GM18499 (cell line): ENCODE measurements at regions not wholly inside any gene's neighbourhood (a gene's known extent, or its start where the extent isn't known, plus 50 kb on each side); places are given as distances from the start of the nearest gene placed in this dataset.

ENCODE experiments used
- ATAC-seq: cut with Tn5 transposase; IDR thresholded peaks from one replicate; pipeline ENCODE4 v1.9.1; 2021; ENCODE audit warnings: moderate number of reproducible peaks; ENCODE audit not compliant: insufficient read depth, unreplicated experiment

DNA sequence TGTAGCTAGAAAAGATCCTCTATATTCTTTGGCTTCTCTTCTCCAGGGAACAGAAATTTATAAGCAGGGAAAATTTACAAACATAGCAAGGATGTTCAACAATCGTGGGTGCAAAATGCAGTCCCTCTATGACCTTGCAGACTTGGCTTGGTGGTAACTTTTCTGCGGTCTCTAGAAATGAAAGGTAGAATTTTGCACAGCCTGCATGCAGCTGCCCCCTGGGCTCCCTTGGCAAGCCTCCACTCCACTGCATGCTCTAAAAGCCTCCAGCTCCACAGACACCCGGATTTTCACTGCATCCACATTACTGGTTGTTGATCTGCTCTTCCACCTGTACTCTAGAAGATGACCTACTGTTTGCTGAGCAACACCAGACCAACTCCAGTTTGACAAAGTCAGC lies 236.5 kb upstream of the EYS start:
- ATAC-seq, result no peak

DNA sequence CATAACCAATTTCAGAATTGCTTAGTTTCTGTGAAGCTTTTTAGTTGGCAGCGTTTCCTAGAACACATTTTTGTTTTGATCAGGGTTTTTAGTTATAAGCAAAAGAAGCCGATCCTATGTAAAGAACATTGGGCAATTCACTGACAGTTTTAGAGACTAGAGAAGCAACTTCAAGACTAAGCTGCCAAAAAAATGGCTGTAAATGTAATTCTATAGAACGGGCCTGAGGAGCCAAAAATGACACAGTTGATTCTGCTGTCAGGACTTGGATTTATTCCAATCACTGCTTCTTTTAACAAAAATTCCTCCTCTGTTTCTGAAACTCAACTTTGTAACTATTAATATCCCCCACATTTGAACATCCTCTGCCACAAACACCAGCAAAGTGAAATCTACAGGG lies 236.0 kb upstream of the EYS start:
- no peak for ATAC-seq

DNA sequence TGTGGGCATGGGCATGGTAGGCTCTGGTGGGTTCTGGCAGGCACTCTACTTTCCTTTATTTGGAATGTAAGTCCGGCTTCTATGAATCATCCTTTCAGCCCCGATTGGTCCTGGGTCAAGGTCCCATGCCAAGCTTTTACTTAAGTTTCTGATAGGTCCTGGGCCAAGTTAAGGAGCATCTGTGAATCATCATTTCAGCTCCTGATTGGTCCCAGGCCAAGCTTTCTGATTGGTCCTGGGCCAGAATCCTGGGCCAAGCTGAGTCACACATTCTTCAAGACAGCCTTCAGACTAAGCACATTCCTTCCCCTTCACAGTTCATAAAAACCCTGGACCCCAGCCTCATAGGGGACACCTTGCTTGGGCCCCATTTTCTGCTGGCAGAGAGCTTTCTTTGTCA lies 231.0 kb upstream of the EYS start:
- no peak for ATAC-seq

DNA sequence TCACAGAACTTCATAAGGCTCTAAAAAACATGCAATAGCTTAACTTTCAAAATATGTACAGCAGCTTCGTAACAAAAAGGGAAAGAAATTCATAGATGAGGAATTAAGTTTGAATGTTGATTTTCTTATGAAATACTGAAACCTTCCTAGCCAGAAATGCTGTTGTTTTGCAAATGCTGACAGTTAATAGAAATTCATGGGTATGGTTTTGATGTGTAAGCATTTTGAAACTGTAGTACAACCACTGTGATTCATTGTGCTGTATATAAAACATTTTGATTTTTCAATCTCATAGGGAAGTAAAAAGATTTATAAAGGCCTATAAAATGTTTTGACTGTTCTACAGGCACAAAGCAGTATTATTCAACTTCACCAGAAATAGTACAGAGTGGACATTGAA lies 228.4 kb upstream of the EYS start:
- ATAC-seq, result no peak

DNA sequence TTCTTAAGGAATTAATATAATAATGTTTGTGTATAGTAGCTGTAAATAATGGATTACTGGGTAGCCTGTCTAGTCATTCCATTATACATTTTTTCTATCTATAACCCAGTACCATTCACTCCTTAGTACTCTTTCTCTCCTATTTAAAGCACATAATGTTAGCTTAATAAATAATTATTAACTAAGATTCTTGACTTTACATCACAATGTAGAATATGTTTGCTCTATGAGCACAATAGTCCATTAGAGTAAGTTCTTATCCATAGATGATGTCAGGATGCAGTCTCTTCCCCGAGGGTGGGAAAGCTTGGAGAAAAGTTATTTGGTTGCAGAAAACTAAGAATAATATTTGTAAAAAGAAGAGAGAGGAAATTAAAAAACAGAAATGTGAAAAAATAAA lies 226.4 kb upstream of the EYS start:
- no peak for ATAC-seq

- ATAC-seq, result no peak
These were observed 220.1 kb upstream of the EYS start for GRCh38 chr6:65927141-65927540.

- ATAC-seq, result no peak
These were observed 217.4 kb upstream of the EYS start for GRCh38 chr6:65924411-65924810.

DNA sequence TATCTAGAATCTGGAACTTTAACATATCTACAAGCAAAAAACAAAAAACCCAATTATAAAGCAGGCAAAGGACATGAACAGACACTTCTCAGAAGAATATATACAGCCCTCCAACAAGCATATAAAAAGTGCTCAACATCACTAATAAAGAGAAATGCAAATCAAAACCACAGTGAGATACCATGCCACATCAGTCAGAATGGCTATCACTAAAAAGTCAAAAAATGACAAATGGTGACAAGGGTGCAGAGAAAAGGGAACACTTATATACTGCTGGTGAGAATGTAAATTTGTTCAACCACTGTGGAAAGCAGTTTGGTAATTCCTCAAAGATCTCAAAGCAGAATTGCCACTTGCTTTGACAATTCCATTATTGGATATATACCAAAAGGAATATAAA lies 215.0 kb upstream of the EYS start:
- ATAC-seq, result no peak

GRCh38 chr6:65908065-65908464 lies 201.0 kb upstream of the EYS start:
- no peak for ATAC-seq

DNA sequence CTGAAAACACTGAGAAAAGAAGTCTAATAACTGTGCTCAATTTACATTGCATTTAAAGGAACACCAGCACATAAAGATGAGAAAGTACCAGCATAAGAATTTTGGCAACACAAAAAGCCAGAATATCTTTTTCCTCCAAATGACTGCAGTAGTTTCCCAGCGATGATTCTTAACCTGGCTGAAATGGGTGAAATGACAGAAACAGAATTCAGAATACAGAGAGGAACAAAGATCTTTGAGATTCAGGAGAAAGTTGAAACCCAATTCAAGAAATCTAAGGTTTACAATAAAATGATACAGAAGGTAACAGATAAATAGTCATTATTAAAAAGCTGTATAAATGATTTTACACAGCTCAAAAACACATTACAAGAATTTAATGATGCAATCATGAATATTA lies 197.0 kb upstream of the EYS start:
- no peak for ATAC-seq

GRCh38 chr6:65900928-65901327 lies 193.9 kb upstream of the EYS start:
- ATAC-seq, result no peak

GRCh38 chr6:65896140-65896539 lies 189.1 kb upstream of the EYS start:
- ATAC-seq, result no peak

DNA sequence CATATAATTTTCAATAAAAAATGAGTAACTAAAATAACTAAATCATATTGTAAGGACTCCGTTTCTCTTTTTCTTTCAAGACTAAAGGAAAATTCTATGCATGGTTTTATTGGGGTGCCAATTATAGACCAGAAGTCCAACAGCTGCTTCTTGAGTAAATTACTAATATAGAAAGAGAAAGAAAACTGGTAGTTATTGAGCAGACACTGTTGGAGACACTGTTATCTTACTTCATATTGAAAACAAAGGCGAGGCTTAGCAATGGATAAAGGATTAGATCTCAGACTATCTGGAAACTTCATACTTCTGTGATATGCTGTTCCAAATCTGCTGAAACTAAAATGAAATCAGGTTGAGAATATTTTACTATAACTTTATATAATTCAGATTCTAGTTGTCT lies 169.6 kb upstream of the EYS start:
- ATAC-seq, result no peak

DNA sequence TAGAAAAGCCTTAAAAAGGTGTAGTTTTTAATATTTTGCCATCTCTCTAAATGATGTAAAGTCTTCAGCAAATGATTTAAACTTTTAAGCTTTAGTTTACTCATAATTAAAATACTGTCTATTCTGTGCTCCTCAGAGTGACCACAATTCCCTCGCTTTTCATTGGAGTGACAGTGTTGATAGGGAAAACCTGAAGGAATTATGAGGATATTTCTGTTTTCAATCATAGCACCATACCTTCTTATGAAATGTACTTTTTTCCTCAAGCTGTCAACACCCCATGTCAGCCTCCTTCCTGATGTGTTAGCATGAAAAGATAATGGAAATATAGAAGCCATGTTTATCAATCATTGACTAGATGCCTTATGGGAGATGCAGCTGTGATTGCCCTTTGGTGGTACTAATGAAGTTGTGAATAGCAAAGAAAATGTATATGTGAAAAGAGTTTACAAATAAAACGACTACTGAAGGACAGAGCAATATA lies 145.4 kb upstream of the EYS start:
- ATAC-seq, result no peak

DNA sequence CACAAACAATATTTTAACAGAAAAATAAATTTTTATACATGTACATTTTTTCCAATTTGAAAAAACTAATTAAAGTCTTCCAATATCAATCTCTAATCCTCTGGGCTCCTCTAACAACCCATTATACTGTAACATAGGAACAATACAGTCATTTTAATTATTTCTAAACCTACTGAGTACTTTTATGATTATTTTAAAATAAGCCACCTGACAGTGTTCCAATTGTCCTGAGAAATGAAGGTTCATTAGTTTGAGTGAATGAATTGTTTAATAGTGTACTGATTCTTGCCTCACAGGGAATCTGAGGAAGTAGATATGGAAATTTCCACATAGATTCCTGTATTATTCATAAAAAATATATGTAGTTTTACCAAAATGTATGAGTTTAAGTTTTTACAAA lies 123.1 kb upstream of the EYS start:
- no peak for ATAC-seq

- ATAC-seq, result no peak
These were observed 112.1 kb upstream of the EYS start for GRCh38 chr6:65819152-65819551.

- no peak for ATAC-seq
These were observed 111.5 kb upstream of the EYS start for GRCh38 chr6:65818576-65818975.

DNA sequence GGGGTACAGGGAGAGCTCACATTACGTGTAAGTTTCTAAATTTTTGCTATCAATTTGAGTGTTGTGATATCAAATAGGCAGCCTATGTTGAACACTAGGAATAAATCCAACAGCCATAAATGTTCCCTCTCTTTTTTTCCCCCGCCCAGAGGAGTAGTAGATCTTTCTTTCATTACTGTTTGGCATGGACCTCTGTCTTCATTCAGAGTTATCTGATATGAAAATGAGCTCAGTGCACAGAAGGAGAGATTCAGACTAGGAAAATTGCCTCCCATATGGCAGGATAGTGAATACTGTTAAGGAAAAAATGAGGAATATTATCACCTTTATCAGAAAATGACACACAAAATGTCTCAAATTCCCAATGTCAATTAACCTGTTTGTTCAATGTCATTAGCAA lies 110.0 kb upstream of the EYS start:
- ATAC-seq, result no peak

DNA sequence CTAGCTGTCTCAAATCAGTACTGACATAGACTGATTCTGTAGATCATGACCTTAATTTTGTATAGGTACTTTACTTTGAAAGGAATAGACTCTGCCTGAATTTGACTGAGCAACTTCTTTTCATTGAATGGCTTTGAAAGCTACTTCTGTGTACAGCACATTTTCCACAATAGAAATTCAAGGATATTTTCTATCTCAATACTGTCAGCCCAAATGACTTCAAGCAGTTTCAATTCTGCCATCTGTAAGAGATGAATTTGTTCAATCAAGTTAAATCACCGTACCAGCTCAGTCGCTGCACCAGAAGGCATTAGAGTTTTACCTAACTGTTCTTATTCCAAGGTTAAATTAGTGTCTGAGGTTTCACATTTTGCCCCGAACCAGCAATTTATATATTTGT lies 107.0 kb upstream of the EYS start:
- ATAC-seq, result no peak

DNA sequence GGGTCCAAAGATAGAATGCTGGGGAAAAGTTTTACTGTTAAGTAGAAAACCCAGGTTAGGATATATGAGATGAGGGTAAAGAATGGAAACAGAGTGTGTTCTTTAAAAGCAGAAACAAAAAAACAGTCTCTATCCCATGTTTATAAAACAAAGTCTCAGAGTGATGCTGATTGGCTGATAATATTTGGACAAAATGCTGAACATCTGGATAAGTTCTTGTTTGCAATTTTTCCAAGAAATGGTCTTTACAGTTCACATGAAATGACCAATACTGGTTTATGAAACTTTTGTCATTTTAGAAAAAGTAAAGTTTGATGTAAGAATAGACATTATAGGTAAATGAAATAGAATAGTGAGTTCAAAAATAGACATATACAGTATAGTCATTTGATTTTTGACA lies 96.2 kb upstream of the EYS start:
- ATAC-seq, result no peak

DNA sequence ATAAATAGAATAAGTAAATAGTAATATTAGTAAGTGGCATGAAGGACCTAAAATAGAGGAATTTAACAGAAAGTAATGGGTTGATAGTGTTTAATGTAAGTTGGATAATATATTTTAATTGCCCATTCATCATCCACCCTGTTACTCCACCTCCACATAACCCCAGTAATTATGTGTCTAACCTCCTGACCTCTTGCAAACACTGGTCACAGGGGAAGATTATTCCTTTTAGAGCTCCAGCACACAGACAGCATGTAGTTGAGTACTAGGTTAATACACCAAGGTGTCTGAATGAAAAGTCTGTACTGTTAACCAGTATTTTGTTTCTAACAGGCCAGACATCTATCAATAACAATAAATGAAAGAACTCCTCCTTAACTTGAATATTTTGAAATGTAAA lies 92.4 kb upstream of the EYS start:
- no peak for ATAC-seq

- ATAC-seq, result no peak
These were observed 91.4 kb upstream of the EYS start for GRCh38 chr6:65798280-65799014.

DNA sequence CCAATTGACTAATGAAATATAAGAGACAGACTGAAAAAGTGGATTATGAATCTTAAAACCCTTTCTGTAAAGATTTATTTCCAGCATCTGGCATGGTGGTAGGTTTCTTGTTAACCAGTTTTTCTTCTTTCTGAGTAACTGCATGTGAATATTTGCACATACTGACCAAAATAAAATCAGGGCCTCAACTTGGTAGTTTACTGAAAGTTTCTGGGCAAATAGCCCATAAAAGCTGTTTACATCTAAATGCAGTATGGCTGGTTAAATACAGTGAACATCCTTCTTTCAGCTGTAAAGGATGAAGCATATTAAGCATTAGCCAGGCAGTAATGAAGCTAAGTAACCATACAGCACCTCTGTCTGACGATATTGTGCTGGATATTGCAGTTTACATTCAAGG lies 83.6 kb upstream of the EYS start:
- no peak for ATAC-seq
